Lung (tissue), 11 donors: ENCODE measurements at regions not wholly inside any gene's neighbourhood (a gene's known extent, or its start where the extent isn't known, plus 50 kb on each side); places are given as distances from the start of the nearest gene placed in this dataset.

Source experiments
- ATAC-seq: fragments of 200-7000 bp; cut with Tn5 transposase; one replicate; pipeline ENCODE4 v1.9.1; 2020; ENCODE audit warnings: moderate number of reproducible peaks; ENCODE audit not compliant: insufficient read depth, low FRiP score
- DNase-seq, 3 donors: peaks; one replicate each; pipeline ENCODE4 v3.0.0-alpha.2; 2013 to 2017
- H3K27ac ChIP-seq, 2 donors: one replicate each; pipeline ENCODE4 v1.5.1; 2013; ENCODE audit warnings: mild to moderate bottlenecking in 2 of 2, moderate library complexity in 2 of 2, control low read depth in 1 of 2, inconsistent platforms in 1 of 2, low read depth in 1 of 2, low read length in 1 of 2
- H3K27me3 ChIP-seq, 3 donors: one replicate each; pipeline ENCODE4 v1.5.1; 2013; ENCODE audit warnings: low read length in 2 of 3; ENCODE audit not compliant: control insufficient read depth in 3 of 3, insufficient read depth in 3 of 3
- H3K36me3 ChIP-seq, 4 donors: one replicate each; pipeline ENCODE4 v1.5.1; 2013; ENCODE audit warnings: low read length in 4 of 4, mild to moderate bottlenecking in 1 of 4, moderate library complexity in 1 of 4; ENCODE audit not compliant: control insufficient read depth in 4 of 4, insufficient read depth in 4 of 4
- H3K4me1 ChIP-seq, 5 donors: one replicate each; pipeline ENCODE4 v1.5.1; 2013; ENCODE audit warnings: low read length in 5 of 5, mild to moderate bottlenecking in 2 of 5, moderate library complexity in 1 of 5; ENCODE audit not compliant: control insufficient read depth in 5 of 5, insufficient read depth in 5 of 5
- H3K4me3 ChIP-seq: one replicate; pipeline ENCODE4 v1.5.1; 2013; ENCODE audit warnings: mild to moderate bottlenecking, control low read depth, moderate library complexity
- H3K9ac ChIP-seq, 2 donors: one replicate each; pipeline ENCODE4 v1.5.1; 2013; ENCODE audit warnings: low read length in 2 of 2, control low read depth in 1 of 2; ENCODE audit not compliant: insufficient read depth in 1 of 2
- H3K9me3 ChIP-seq, 4 donors: one replicate each; pipeline ENCODE4 v1.5.1; 2013; ENCODE audit warnings: low read length in 3 of 4, mild to moderate bottlenecking in 1 of 4, moderate library complexity in 1 of 4; ENCODE audit not compliant: control insufficient read depth in 4 of 4, insufficient read depth in 3 of 4
- CTCF ChIP-seq: IDR thresholded peaks from 2 replicates; pipeline ENCODE4 v1.5.1; 2012; ENCODE audit warnings: mild to moderate bottlenecking; ENCODE audit errors: control extremely low read depth, extremely low read depth
- WGBS, 2 donors: extraction: QIAGEN DNeasy Blood & Tissue Kit; methylation state at CpG; one replicate each; pipeline ENCODE4 v1.1.7; 2013; 5-methylcytosine and 5-hydroxymethylcytosine counted together
- donor health status: control.
- donor health status: control.
- donor health status: Bipolar disorder and iron deficiency.
- donor health status: healthy.
- donor health status: DM: yes; HTN: yes; CAD: no.

DNA sequence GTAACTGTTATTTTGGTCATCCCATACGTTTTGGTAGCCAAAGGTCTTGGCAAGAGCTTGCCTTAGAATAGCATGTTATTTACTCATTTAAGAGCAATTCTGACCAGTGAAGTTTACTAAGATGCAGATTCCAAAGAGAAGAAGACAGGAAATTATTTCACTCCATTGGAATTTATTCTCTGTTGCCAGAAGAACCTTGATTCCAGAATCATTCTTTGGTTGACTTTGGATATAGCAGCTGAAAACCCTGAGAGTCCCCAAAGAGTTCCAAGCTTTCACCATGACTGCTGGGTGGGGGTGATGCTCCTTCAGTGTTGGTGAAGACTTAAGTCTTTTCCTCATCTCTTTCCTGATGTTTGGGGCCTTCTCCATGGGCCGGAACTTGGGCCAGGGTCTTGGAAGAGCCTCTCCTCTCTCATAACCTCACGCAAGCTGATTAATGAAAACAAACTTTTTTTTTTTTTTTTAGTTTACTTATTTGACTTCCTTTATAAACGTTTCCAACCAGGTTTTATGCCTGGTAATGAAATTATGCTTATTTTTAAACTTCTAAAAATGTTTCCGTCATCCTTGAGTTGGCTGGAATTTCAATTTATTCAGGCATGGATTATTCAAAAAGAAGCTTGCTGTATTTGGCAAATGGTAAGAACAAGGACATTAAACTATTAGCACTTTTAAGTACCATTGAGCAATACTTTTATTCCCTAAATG lies 192.0 kb downstream of the MTX2 start:
- Histone ChIP-seq H3K9me3 (no peaks in the 10 kb centered on the region), H3K9ac (no peak overlapping the region), H3K4me1 (no peaks in the 10 kb centered on the region), H3K36me3 (no peaks in the 10 kb centered on the region), H3K4me3 (no peak overlapping the region), H3K27me3 (peaks cover 0 to 12% (median 3%) of the 10 kb centered on the region in 3 donors), H3K27ac (no peak overlapping the region)
- 53 to 75% methylated on average over 5 of the region's 5 CpGs for WGBS, 2 donors
- TF ChIP-seq CTCF, result no peak
- ATAC-seq (no peak), DNase-seq (no peak)

- H3K9ac ChIP-seq, result no peak overlapping the region
- H3K9me3 ChIP-seq, result no peaks in the 10 kb centered on the region
- no peak for TF ChIP-seq CTCF
- peak in 2 of 3 donors; percentile 26 to 44 for DNase-seq
- no peaks in the 10 kb centered on the region for H3K4me1 ChIP-seq
- peaks cover 0 to 12% (median 3%) of the 10 kb centered on the region in 3 donors for H3K27me3 ChIP-seq
- H3K27ac ChIP-seq, result no peak overlapping the region
- 42 to 72% methylated on average over 5 of the region's 5 CpGs for WGBS, 2 donors
- no peak overlapping the region for H3K4me3 ChIP-seq
- H3K36me3 ChIP-seq, result no peaks in the 10 kb centered on the region
- no peak for ATAC-seq
Observed at GRCh38 chr2:176461809-176462670, 192.8 kb downstream of the MTX2 start.

- H3K36me3 ChIP-seq, result no peaks in the 10 kb centered on the region
- H3K9me3 ChIP-seq, result no peaks in the 10 kb centered on the region
- no peak overlapping the region for H3K27ac ChIP-seq
- 93 to 94% methylated on average over 3 of the region's 3 CpGs for WGBS, 2 donors
- TF ChIP-seq CTCF, result no peak
- no peak for DNase-seq
- no peaks in the 10 kb centered on the region for H3K4me1 ChIP-seq
- no peak overlapping the region for H3K4me3 ChIP-seq
- no peak for ATAC-seq
- peaks cover 0 to 12% (median 0%) of the 10 kb centered on the region in 3 donors for H3K27me3 ChIP-seq
- no peak overlapping the region for H3K9ac ChIP-seq
Observed at GRCh38 chr2:176463546-176463945, 194.3 kb downstream of the MTX2 start.
